IMR-90 (cell line): ENCODE measurements at regions not wholly inside any gene's neighbourhood (a gene's known extent, or its start where the extent isn't known, plus 50 kb on each side); places are given as distances from the start of the nearest gene placed in this dataset.
A peak's percentile ranks its signal among the peaks of the same experiment; 100 is the strongest.

Source experiments
- ATAC-seq: fragments of 200-7000 bp; cut with Tn5 transposase; 2 replicates; pipeline ENCODE4 v1.9.1; 2020; ENCODE audit warnings: low read depth, mild to moderate bottlenecking, moderate library complexity
- BruUV-seq: library from RNA; stranded (reverse); fragments of 400-500 nt; replicated peaks from 2 replicates; lab custom pipeline; 2021; lab: Mats Ljungman, UMichigan
- CTCF ChIA-PET: fragments of 300-600 bp; formaldehyde crosslinking; extraction: SDS; loops from one replicate; lab custom pipeline; 2021; ENCODE audit warnings: antibody characterized with exemption; lab: Yijun Ruan, JAX
- POLR2A ChIA-PET: fragments of 300-600 bp; sonication (Branson Sonifier 250); formaldehyde crosslinking; loops from one replicate; lab custom pipeline; 2022; ENCODE audit warnings: antibody characterized with exemption; ENCODE audit not compliant: unreplicated experiment; lab: Charles Lee
- DNase-seq: peaks from one replicate; pipeline ENCODE4 v3.0.0; 2013
- H2AFZ ChIP-seq: replicated peaks from 2 replicates; pipeline ENCODE3; 2013; ENCODE audit warnings: low read length, mild to moderate bottlenecking; ENCODE audit not compliant: poor library complexity
- H2AK5ac ChIP-seq: 2 replicates; pipeline ENCODE4 v1.6.1; 2013; ENCODE audit warnings: low read depth, low read length, inconsistent platforms
- H2AK9ac ChIP-seq: replicated peaks from 2 replicates; pipeline ENCODE3; 2013; ENCODE audit warnings: mild to moderate bottlenecking, low read depth, low read length, moderate library complexity; ENCODE audit not compliant: poor library complexity
- H2BK120ac ChIP-seq: 2 replicates; pipeline ENCODE4 v1.6.1; 2013; ENCODE audit warnings: low read depth, low read length, inconsistent platforms
- H2BK15ac ChIP-seq: 3 replicates; pipeline ENCODE4 v1.6.1; 2013; ENCODE audit warnings: low read depth, low read length, inconsistent platforms
- H2BK20ac ChIP-seq: 2 replicates; pipeline ENCODE4 v1.6.1; 2013; ENCODE audit warnings: low read depth, mild to moderate bottlenecking, inconsistent platforms, low read length, moderate library complexity
- H2BK5ac ChIP-seq: 2 replicates; pipeline ENCODE4 v1.6.1; 2013; ENCODE audit warnings: mild to moderate bottlenecking, low read depth, low read length, inconsistent platforms; ENCODE audit not compliant: poor library complexity, severe bottlenecking
- H3K14ac ChIP-seq: replicated peaks from 2 replicates; pipeline ENCODE4 v1.6.1; 2013; ENCODE audit warnings: low read depth, low read length, inconsistent platforms
- H3K18ac ChIP-seq: 2 replicates; pipeline ENCODE4 v1.6.1; 2013; ENCODE audit warnings: low read depth, low read length, control low read depth
- H3K23ac ChIP-seq: 2 replicates; pipeline ENCODE4 v1.6.1; 2013; ENCODE audit warnings: low read depth, low read length, inconsistent platforms
- H3K27ac ChIP-seq: 2 replicates; pipeline ENCODE4 v1.5.1; 2013; ENCODE audit warnings: mild to moderate bottlenecking, control low read depth, low read length; ENCODE audit not compliant: insufficient read depth
- H3K27me3 ChIP-seq: 2 replicates; pipeline ENCODE4 v1.6.1; 2013; ENCODE audit warnings: low read length; ENCODE audit not compliant: control insufficient read depth, insufficient read depth
- H3K36me3 ChIP-seq: 2 replicates; pipeline ENCODE4 v1.6.1; 2013; ENCODE audit warnings: low read length, mixed read lengths; ENCODE audit not compliant: control insufficient read depth, insufficient read depth
- H3K4ac ChIP-seq: 2 replicates; pipeline ENCODE4 v1.6.1; 2013; ENCODE audit warnings: low read depth, low read length, inconsistent platforms
- H3K4me1 ChIP-seq: 2 replicates; pipeline ENCODE4 v1.6.1; 2013; ENCODE audit warnings: low read length, mixed read lengths; ENCODE audit not compliant: control insufficient read depth, insufficient read depth
- H3K4me2 ChIP-seq: 2 replicates; pipeline ENCODE4 v1.6.1; 2013; ENCODE audit warnings: low read depth, mild to moderate bottlenecking, control low read depth, low read length, moderate library complexity
- H3K4me3 ChIP-seq: 2 replicates; pipeline ENCODE4 v1.5.1; 2013; ENCODE audit warnings: low read depth, mild to moderate bottlenecking, control low read depth, low read length, moderate library complexity; ENCODE audit not compliant: insufficient read depth
- H3K56ac ChIP-seq: 2 replicates; pipeline ENCODE4 v1.6.1; 2013; ENCODE audit warnings: low read length, inconsistent platforms; ENCODE audit not compliant: insufficient read depth; ENCODE audit errors: extremely low read depth
- H3K79me1 ChIP-seq, 2 experiments: 2 replicates each; pipeline ENCODE4 v1.6.1; 2013; ENCODE audit warnings: low read length in 2 of 2, inconsistent platforms in 1 of 2, low read depth in 1 of 2
- H3K9ac ChIP-seq: 2 replicates; pipeline ENCODE4 v1.6.1; 2013; ENCODE audit warnings: low read depth, low read length, control low read depth
- H3K9me1 ChIP-seq: 2 replicates; pipeline ENCODE4 v1.6.1; 2013; ENCODE audit warnings: low read length, inconsistent platforms; ENCODE audit not compliant: insufficient read depth
- H3K9me3 ChIP-seq: 2 replicates; pipeline ENCODE4 v1.6.1; 2013; ENCODE audit warnings: low read length; ENCODE audit not compliant: control insufficient read depth, insufficient read depth
- H4K20me1 ChIP-seq: 2 replicates; pipeline ENCODE4 v1.6.1; 2013; ENCODE audit warnings: low read length, inconsistent platforms; ENCODE audit not compliant: insufficient read depth
- H4K5ac ChIP-seq: 2 replicates; pipeline ENCODE4 v1.6.1; 2013; ENCODE audit warnings: mild to moderate bottlenecking, low read depth, low read length, control low read depth
- H4K8ac ChIP-seq, 2 experiments: 2 replicates each; pipeline ENCODE4 v1.6.1; 2013; ENCODE audit warnings: low read depth in 2 of 2, low read length in 2 of 2, control low read depth in 1 of 2, inconsistent platforms in 1 of 2
- H4K91ac ChIP-seq: 2 replicates; pipeline ENCODE4 v1.6.1; 2013; ENCODE audit warnings: low read depth, low read length, inconsistent platforms; ENCODE audit not compliant: insufficient read depth
- CTCF ChIP-seq: conservative IDR thresholded peaks from 2 replicates; pipeline ENCODE4 v1.5.1; 2012; ENCODE audit warnings: mild to moderate bottlenecking, low read depth, low read length, improper control_type of control experiment
- SMC3 ChIP-seq: fragments of 150-350 bp; IDR thresholded peaks from 2 replicates; pipeline ENCODE4 v1.6.1; 2016; ENCODE audit warnings: low read depth, mild to moderate bottlenecking, antibody characterized with exemption, low read length, moderate library complexity
- USF2 ChIP-seq: fragments of 150-350 bp; IDR thresholded peaks from 2 replicates; pipeline ENCODE4 v1.6.1; 2017; ENCODE audit warnings: mild to moderate bottlenecking, antibody characterized with exemption, low read length, low read depth
- WGBS, 2 experiments: methylation state at CpG; one replicate each; pipeline versions ENCODE4 v1.1.5 to v1.1.7; 2013; ENCODE audit warnings: missing lambda C conversion rate in 2 of 2; ENCODE audit not compliant: insufficient read length in 1 of 2; ENCODE audit errors: extremely low coverage in 2 of 2; 5-methylcytosine and 5-hydroxymethylcytosine counted together
- dilution Hi-C: fragments of 300-500 bp; cut with HindIII; formaldehyde crosslinking; loops from one replicate; pipeline ENCODE4 v1.14.3; 2018; ENCODE audit warnings: low sequenced_read_pairs; ENCODE audit not compliant: unreplicated experiment
- in situ Hi-C: fragments of 300-500 bp; cut with MboI; formaldehyde crosslinking; loops from 3 replicates; pipeline ENCODE4 v1.14.3; 2019; ENCODE audit warnings: low sequenced_read_pairs, inconsistent platforms, mixed read lengths
- intact Hi-C: fragments of 100-400 bp; cut with micrococcal nuclease; formaldehyde crosslinking; loops from 2 replicates; pipeline ENCODE4 v1.10.0; 2022

- Histone ChIP-seq H3K56ac (peak overlapping the region; percentile 58), H2AK9ac (no peak overlapping the region), H3K79me1 (peaks cover 0 to 7% of the 10 kb centered on the region in 2 experiments; a peak in 2 of 4 replicates), H3K4me3 (no peak overlapping the region), H2BK15ac (peak overlapping the region; percentile 16; the same call in 2 of the 3 replicates), H3K9me3 (no peaks in the 10 kb centered on the region), H4K8ac (peak overlapping the region; percentile 66 to 88), H2AK5ac (peak overlapping the region; percentile 76), H3K4me1 (peaks cover 8% of the 10 kb centered on the region), H2BK20ac (peak overlapping the region; percentile 95), H3K18ac (peak overlapping the region; percentile 99), H4K91ac (peak overlapping the region; percentile 86), H3K9me1 (peaks cover 4% of the 10 kb centered on the region), H2BK5ac (peak overlapping the region; percentile 99), H3K4me2 (no peak overlapping the region), H4K5ac (peak overlapping the region; percentile 94), H3K4ac (peak overlapping the region; percentile 76; the same call in 1 of the 2 replicates), H3K14ac (peak overlapping the region; percentile 39), H3K9ac (no peak overlapping the region), H3K27ac (peak overlapping the region; percentile 74), H3K27me3 (no peaks in the 10 kb centered on the region), H2BK120ac (peak overlapping the region; percentile 94), H3K36me3 (no peaks in the 10 kb centered on the region), H3K23ac (peak overlapping the region; percentile 39; the same call in 1 of the 2 replicates), H2AFZ (no peak overlapping the region), H4K20me1 (no peaks in the 10 kb centered on the region)
- no peak for TF ChIP-seq SMC3
- TF ChIP-seq CTCF = no peak
- no peak for TF ChIP-seq USF2
- ChIA-PET POLR2A (no interaction called here), CTCF (no interaction called here)
- dilution Hi-C loops (no loop called here), in situ Hi-C loops (loop anchor here (5.0 kb wide), 1 partner anchor 681 kb away; the partner anchor contains the start of gene IRS1), intact Hi-C loops (loop anchor here (1.0 to 5.0 kb wide), 7 partner anchors 34 to 676 kb away; no protein-coding TSS in a partner anchor)
- ATAC-seq = no peak
- no TSS peak for BruUV-seq
- DNase-seq = no peak
- WGBS, 2 experiments = no CpG with 5 or more reads among the region's 1 CpG
These were observed 683.8 kb downstream of the IRS1 start for GRCh38 chr2:226115832-226116200.
